ENCODE measurements at regions not wholly inside any gene's neighbourhood (a gene's known extent, or its start where the extent isn't known, plus 50 kb on each side); places are given as distances from the start of the nearest gene placed in this dataset.

DNA sequence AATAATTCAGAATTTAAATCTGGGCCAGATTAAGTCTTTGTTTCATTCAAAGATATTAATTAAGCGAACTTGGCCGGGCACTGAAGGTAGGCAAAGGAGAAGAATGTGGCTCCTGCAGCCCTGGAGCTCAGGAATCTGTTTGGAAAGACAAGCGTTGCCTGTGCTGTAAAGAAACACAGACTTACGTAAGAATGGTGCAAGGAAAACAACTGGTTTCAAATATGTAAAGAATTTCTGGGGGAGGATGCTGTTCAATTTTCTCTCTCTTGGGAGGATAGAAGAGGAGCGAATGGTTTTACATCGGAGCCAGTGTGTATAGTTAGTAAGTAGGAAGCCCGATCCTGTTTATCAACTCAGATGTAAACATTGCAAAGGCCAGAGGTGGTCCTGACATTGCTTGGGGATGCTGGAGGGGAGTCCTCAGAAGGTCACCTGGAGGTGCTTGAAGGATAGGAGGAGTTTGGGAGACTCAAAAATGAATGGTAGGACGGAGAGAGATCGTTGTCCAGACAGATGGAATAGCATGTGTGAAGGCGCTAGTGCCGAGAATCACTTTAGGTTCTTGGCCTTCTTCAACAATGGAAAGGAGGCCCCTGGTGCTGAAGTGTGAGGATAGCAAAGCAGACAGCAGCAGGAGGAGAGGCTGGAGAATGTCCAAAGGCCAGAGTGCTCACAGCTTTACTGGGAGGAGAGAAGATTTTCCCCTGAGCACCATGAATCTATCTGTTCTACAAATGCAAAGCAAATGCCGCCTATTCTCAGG is 456.1 kb downstream of the LPIN1 start:
- TF ChIP-seq, protein P1, sequence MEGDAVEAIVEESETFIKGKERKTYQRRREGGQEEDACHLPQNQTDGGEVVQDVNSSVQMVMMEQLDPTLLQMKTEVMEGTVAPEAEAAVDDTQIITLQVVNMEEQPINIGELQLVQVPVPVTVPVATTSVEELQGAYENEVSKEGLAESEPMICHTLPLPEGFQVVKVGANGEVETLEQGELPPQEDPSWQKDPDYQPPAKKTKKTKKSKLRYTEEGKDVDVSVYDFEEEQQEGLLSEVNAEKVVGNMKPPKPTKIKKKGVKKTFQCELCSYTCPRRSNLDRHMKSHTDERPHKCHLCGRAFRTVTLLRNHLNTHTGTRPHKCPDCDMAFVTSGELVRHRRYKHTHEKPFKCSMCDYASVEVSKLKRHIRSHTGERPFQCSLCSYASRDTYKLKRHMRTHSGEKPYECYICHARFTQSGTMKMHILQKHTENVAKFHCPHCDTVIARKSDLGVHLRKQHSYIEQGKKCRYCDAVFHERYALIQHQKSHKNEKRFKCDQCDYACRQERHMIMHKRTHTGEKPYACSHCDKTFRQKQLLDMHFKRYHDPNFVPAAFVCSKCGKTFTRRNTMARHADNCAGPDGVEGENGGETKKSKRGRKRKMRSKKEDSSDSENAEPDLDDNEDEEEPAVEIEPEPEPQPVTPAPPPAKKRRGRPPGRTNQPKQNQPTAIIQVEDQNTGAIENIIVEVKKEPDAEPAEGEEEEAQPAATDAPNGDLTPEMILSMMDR (conservative IDR thresholded peaks at IDR 0.05), result no peak

DNA sequence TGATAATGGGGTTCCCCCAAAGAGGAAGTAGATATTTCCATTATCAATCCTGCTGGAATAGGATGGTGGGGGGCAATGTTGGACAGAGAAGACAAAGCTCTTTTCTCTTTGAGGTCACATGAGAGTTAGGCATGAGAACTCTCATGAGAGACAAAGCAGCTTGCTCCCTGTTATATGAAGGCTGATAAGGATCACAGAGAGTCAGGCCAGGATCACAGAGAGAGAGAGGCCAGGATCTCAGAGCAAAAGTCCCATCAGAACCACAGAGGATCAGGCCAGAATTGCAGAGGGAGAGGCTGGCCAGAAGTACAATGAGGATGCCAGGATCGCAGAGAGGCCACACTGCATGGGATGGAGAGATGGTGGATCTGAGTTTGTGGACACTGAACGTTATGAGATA is 457.1 kb downstream of the LPIN1 start:
- H3K27ac ChIP-seq, result no peak overlapping the region
- TF ChIP-seq, protein P1 (conservative IDR thresholded peaks at IDR 0.05), result no peak

More for the DNA sequence above, 456.1 kb downstream of the LPIN1 start:
- H3K27ac ChIP-seq, result no peak overlapping the region

DNA sequence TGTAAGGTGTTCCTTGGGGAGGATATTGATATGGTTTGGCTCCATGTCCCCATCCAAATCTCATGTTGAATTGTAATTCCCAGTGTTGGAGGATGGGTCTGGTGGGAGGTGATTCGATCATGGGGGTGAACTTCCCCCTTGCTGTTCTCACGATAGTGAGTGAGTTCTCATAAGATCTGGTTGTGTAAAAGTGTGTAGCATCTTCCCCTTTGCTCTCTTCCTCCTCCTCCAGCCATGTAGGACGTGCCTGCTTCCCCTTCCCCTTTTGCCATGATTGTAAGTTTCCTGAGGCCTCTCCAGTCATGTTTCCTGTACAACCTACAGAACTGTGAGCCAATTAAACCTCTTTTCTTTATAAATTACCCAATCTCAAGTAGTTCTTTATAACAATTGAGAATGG is 458.7 kb downstream of the LPIN1 start:
- no peak overlapping the region for H3K27ac ChIP-seq
- TF ChIP-seq, protein P1 (conservative IDR thresholded peaks at IDR 0.05), result no peak

DNA sequence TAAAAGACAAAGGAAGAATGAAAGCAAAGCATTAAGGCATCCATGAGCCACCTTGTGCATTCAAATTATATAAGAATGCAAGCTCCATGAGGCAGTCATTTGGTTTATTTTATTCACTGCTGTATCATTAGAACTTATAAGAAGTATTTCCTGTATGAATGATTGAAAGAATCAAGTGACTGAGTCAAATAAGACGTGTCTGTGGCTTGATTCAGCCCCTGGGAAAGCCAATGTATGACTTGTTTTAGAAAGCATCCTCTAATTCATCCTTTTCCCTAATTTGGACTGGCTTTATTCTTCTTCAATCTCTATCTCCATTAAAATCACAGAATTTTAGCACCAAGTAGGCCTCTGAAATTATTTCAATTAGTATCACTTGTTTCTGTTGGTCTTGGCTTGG is 461.1 kb downstream of the LPIN1 start:
- TF ChIP-seq, protein P1 (conservative IDR thresholded peaks at IDR 0.05), result no peak
- H3K27ac ChIP-seq, result no peak overlapping the region

DNA sequence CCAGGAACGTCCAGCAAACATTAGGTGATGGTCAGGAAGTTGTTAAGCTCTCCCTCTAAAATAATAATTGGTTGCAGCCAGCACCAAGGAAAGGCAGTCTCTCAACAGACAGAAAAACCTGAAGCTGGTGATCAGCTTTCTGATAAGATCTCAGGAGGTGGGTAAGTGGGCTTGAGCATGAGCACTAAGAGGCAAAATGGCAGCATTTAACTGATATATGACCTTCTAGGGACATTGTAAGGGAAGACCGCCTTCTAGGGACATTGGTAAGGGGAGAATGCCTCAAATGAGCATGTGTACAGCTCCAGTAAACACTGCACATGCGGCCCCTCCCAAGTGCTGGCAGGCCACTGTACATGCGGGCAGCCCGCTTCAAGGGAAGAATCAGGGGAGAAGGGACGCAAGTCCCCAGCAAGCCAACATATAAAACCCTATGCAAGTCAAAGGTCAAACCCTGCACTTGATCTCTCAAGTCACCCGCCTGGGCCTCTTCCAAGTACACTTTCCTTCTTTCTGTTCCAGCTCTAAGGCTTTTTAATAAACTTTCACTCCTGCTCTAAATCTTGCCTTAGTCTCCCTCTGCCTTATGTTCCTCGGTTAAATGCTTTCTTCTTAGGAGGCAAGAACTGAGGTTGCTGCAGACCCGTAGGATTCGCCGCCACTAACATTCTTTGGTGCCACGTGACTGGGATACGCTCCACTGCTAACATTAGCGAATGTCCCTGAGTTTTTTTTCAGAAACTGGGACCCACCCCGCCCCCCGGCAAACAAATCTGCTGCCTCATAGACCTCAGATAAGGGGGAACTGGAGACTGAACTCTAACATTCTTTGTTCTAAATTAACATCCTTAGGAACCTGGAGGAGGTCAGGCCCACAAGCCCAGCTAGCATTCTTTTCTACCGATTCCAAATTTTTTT is 463.8 kb downstream of the LPIN1 start:
- TF ChIP-seq, protein P1 (conservative IDR thresholded peaks at IDR 0.05), result no peak
- no peak overlapping the region for H3K27ac ChIP-seq

DNA sequence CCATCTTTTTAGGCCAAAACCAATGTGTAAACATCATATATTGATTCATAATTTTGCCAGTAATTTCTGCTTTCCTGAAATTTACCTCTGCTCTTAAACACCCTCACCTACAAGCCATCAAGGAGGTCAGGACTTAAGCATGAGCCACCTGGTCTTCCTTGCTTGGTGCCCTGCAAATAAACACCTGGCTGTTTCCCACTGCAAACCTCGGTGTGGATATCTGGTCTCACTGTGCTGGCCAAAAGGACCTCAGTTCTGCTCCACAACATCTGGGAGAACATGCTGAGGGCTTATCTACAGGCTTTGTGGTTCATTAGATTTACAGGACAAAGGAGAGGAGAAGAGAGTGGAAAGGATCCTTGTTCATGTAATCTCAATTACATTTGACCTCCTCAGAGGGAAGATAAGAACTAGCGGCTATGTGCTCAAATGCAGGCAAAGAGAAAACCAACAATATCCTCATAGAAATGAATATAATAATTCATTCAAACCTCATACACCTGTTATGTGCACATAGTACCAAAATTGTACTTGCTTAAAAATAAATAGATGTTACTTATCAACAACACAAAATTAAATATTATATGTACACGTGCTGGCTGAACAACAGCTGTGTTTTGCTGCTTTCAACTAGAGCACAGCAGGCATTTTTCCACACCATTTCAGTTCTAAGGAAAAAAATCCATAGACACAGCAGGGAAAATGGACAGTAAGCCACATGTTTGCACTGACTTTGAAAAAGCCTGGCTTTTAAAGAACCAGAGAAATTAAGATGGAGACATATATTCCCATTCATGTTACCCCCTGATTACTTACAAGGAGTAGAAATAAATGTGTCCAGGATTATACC is 465.1 kb downstream of the LPIN1 start:
- H3K27ac ChIP-seq, result no peak overlapping the region
- TF ChIP-seq, protein P1 (conservative IDR thresholded peaks at IDR 0.05), result no peak
